GM18519 (cell line): ENCODE measurements at regions not wholly inside any gene's neighbourhood (a gene's known extent, or its start where the extent isn't known, plus 50 kb on each side); places are given as distances from the start of the nearest gene placed in this dataset.

Experiments
- ATAC-seq: cut with Tn5 transposase; IDR thresholded peaks from one replicate; pipeline ENCODE4 v1.9.1; 2021; ENCODE audit warnings: mild to moderate bottlenecking, moderate library complexity; ENCODE audit not compliant: unreplicated experiment, low FRiP score

- ATAC-seq, result no peak
These were observed 689.8 kb downstream of the KCTD8 start for GRCh38 chr4:43758836-43759235.

- peak; percentile 38 for ATAC-seq
These were observed 685.5 kb downstream of the KCTD8 start for GRCh38 chr4:43763029-43763610.

DNA sequence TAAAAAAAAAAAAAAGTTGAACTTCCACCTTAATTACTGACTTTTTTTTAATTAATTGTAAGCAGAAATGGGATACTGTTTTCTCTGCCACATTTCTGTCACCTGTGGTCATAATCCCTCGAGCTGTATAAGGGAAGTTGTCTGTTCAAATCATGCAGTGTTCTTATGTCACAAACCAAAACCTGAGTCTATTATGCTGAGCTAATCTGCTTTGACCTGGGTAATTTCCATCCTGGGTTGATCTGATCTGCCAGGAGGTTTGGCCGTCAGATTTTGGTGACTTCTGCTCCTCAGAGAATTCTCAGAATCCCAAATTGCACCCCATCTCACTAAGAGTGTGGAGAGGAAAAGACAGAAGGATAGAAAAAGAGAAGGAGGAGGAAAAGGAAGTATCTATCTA is 683.1 kb downstream of the KCTD8 start:
- no peak for ATAC-seq

DNA sequence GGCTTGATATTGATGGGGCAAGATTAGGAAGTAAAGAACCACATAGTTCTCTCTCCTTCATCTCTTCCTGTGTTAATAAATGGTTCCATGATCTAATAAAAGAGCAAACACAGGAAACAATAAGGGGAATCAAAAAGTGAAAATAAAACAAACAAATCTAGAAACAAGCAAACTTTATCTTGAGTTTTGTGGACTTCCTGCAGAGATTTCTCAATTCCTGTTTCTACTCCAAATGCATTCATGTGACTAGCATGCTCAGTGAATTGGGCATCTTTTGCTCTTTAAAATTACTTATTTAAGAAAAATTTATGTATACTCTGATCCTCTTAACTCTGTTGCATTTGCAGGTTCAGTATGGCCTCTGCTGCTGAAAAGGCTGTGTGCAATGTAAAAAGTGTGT is 682.0 kb downstream of the KCTD8 start:
- peak; percentile 48 for ATAC-seq

- peak; percentile 48 for ATAC-seq
These were observed 672.2 kb downstream of the KCTD8 start for GRCh38 chr4:43776371-43776770.

GRCh38 chr4:43778187-43778915 is 670.3 kb downstream of the KCTD8 start:
- ATAC-seq, result peak; percentile 75

GRCh38 chr4:43781125-43781524 is 667.5 kb downstream of the KCTD8 start:
- ATAC-seq, result no peak

- ATAC-seq, result no peak
These were observed 666.2 kb downstream of the KCTD8 start for GRCh38 chr4:43782391-43782790.

DNA sequence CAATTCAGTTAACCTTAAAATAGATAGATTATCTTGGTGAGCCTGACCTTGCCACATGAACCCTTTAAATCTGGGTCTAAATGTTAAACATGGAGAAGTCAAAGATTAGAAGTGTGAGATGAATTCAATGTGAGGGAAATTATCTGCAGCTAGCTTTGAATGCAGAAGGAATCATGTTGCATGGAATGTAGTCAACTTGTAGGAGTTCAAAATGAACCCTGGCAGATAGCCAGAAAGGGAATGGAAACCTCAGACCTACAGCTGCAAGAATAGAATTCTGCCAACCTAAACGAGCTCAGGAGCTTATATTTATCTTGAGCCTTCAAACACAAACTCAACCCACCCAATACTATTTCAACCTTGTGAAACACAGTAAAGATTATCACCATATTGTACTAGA is 632.5 kb downstream of the KCTD8 start:
- no peak for ATAC-seq

- no peak for ATAC-seq
These were observed 626.0 kb downstream of the KCTD8 start for GRCh38 chr4:43822621-43823020.

- ATAC-seq, result peak; percentile 73
These were observed 612.7 kb downstream of the KCTD8 start for GRCh38 chr4:43835869-43836268.

DNA sequence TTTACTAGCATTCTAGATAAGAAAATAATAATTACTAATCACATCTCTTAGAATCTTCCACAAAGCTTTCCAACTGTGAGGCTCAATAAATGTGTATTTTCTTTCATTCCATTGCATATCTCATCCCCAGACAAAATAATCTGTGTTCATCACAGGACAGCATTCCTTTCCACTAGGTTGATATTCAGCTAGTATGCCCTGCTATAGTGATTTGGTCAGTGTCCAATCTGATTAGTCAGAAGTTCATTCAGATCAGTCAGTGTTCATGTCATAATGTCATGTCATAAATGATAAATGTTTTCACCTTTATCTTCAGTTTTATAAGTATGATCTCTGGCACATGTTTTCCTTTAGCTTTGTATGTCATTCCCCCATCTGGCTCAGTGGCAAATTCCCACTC is 611.4 kb downstream of the KCTD8 start:
- ATAC-seq, result no peak

DNA sequence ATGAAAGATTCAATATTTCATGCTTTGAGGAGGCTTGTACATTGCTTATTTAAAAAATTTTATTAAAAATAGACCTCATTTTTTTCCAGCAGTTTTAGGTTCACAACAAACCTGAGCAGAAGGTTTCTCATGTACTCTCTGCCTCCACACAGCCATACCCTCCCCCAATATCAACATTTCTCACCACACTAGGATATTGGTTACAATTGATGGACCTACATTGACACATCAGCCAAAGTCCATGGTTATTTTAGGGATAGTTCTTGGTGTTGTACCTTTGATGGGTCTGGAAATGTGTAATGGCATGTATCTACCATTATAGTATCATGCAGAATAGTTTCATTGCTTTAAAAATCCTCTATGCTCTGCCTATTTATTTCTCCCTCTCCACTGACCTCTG is 611.0 kb downstream of the KCTD8 start:
- ATAC-seq, result no peak

DNA sequence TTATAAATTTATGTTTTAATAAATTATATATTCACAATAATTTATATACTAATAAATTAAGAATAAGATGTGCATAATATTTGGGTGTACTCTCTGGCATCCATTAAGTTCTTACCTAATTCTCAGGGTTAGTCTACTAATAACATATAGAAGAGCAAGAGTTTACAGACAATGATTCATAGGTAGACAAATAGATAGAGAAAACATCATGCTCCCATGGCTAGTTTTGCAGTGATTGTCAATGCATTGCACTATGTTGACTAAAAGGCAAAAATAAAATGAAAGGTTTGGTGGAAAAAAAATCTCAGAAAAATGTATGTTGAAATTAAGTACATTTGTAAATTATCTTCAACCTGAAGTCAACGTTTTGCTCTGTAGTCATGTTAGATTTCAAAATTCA is 606.0 kb downstream of the KCTD8 start:
- no peak for ATAC-seq

DNA sequence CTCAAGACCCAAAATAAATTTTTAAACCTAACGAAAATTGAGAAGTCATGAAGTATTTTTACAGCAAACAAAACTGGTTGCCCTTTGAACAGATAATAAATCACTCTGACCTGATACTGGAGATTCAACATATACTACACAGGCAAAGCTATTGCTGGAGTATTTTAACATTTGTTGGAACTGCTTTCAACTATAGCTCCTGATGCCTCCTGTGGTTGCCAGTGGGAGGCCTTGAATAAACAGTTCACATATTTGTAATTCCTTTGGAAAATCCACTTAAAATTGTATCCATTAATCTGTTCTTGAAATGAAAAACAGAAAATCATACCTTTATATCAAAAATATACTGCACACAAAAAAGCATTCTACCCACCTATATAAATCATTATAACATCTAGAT is 605.1 kb downstream of the KCTD8 start:
- no peak for ATAC-seq

- ATAC-seq, result no peak
These were observed 602.5 kb downstream of the KCTD8 start for GRCh38 chr4:43846111-43846587.

DNA sequence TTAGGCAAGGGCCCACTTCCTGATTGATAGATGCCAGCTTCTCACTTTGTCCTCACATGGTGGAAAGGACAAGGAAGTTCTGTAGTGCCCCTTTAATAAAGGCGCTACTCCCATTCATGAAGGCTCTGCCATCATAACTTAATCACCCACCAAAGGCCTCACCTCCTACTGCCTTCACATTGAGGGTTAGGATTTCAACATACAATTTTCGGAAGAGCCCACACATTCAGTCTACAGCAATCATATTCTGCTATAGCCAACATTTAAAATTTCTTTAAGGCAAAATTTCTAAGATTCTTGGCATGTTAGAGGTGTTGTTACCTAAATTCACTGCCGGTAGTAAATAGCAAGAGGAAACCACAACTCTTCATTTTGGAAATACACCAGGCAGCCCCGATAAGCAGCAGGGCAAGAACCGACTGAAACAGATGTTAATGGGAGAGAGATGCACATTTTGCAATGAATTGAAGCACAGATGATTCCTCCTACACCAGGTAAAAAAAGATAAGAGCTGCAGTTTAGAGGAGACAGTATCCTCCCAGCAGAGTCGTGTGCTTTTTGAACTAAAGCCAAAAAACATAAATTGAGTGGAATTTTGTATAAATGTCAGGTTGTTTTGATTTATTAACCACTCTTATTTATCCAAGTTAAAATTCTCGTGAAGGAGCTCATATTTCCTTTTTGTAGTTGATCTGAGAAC is 594.9 kb downstream of the KCTD8 start:
- ATAC-seq, result no peak

GRCh38 chr4:43855283-43855682 is 593.3 kb downstream of the KCTD8 start:
- ATAC-seq, result no peak

DNA sequence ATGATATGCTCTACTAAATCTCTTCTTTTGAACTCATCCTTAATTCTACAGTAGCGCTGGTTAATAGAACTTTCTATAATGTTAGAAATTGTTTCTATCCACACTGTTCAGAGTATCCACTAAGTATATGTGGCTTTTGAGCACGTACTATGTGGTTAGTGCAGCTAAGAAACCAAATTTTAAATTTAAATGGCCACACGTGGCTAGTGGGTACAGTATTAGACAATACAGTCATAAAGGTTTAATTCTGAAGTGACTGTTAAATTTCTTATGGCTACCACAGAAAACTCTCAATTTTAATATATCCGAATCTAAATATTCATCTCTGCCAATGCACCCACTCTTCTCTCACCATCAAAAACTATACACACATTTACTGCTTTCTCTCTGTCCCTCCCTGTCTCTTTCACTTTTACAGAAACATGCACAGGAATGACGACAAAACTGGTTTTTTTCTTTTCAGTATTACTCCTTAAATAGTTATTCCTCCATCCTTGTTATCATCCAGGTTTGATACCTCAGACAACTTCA is 583.9 kb downstream of the KCTD8 start:
- ATAC-seq, result no peak

- ATAC-seq, result no peak
These were observed 580.7 kb downstream of the KCTD8 start for GRCh38 chr4:43867908-43868307.

DNA sequence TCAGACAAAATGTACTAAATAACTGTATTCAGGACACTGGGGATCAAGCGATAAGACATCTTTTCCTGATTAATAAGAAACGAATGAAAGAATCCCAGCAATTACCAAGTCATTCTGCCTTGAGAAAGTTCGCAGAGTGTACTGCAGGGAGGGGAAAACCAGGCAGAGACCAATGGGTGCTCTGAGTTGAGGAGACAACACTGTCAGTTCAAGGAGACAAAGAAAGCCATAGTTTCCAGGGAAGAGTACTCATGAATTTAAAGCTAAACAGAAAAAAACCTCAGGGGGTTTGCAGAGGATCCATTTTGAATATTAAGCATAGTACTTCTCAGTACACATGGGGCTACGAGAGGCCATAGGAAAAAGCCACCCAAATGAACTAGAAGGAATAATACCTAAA is 573.0 kb downstream of the KCTD8 start:
- ATAC-seq, result no peak
